ENCODE measurements at regions not wholly inside any gene's neighbourhood (a gene's known extent, or its start where the extent isn't known, plus 50 kb on each side); places are given as distances from the start of the nearest gene placed in this dataset.

- DNase-seq, result peak; percentile 83
These were observed 1011.3 kb downstream of the XPNPEP1 start for GRCh38 chr10:108911814-108912541.

GRCh38 chr10:108908096-108908495 lies 1015.2 kb downstream of the XPNPEP1 start:
- no peak for DNase-seq

DNA sequence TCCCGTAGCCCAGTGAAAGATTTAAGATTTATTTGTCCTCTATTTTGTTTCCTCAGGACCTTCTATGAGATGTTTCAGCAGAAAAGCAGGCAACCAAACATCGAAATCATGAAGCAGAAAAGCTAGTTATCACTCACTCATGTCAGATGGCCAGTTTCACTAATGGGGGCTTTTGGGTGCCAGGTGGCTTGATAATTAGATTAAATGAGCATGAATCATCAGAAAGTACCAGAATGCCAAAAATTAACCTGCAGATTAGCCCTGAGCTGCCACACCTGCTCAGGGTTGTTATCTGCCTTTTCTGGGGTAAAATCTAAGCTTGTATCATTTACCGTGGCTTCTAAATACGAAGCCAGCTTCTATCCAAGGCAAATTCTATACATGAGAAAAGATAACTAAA lies 1017.5 kb downstream of the XPNPEP1 start:
- no peak for DNase-seq

DNA sequence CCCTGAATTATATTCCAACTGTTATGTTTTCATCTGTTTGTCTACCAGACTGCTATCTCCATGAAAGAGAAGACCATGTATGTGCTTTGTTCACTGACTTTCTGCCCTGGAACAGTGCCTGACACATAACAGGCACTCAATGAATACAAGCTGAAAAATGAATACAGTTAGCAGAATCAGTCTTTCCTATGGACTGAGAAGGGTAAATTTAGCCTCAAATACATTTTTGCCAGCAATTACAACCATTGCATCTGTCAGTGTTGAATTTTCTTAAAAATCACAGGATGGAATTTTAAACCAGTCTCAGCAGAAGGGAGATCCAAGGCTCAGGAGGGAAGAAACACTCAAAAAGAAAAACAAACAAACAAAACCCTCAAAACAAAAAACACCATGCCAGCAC lies 1018.1 kb downstream of the XPNPEP1 start:
- no peak for DNase-seq

DNA sequence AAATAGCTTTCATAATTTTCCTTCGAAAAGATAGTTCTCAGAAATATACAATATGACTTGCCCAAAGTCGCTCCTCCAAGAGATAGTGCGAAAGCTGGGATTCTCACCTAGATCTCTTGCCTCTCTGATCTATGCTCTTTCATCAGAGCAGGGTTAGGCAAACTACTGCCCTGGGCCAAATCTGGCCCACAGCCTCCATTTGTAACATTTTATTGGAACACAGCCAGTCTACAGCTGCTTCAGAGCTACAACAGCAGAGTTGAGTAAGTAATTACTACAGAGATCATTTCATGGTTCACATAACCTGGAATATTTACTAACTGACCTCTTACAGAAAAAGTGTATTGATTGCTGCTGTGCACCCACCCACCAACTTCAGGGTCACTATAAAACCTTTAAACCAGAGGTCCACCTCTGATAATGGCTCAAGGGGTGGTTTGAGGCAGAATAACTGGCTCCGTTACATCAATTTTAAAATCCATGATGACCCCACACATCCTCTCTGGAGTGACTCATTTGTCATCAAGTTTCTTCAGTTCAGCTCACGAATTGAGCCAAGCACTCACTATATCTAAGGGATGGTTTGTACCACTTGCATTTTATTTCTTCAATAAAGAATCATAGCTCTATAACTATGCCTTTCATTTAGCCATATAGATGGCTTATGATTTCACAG lies 1019.0 kb downstream of the XPNPEP1 start:
- DNase-seq, result no peak

- no peak for DNase-seq
These were observed 1020.6 kb downstream of the XPNPEP1 start for GRCh38 chr10:108902619-108903285.

GRCh38 chr10:108901781-108902618 lies 1021.3 kb downstream of the XPNPEP1 start:
- no peak for DNase-seq

- DNase-seq, result no peak
These were observed 1023.6 kb downstream of the XPNPEP1 start for GRCh38 chr10:108899670-108900069.

GRCh38 chr10:108894402-108895301 lies 1028.7 kb downstream of the XPNPEP1 start:
- DNase-seq, result no peak

- DNase-seq, result no peak
These were observed 1046.2 kb downstream of the XPNPEP1 start for GRCh38 chr10:108877095-108877561.

GRCh38 chr10:108872854-108873253 lies 1050.5 kb downstream of the XPNPEP1 start:
- DNase-seq, result no peak

DNA sequence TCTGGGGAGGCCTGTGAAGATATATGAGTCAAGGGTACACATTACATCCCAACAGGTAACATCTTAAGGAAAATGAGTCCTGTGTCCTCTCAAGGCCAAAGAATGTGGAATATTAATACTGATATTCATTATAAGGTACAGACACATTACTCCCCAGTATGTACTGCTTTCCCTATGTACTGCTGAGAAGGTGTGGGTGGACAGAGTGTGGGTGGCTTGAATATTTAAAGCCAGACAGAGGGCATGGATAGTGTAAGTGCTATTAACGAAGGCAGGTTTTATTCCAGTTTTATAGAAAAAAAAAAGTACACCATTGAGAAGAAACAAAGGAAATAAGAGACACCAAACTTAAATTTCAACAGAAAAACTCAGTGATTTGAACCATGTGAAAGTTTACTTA lies 1054.4 kb downstream of the XPNPEP1 start:
- no peak for DNase-seq

DNA sequence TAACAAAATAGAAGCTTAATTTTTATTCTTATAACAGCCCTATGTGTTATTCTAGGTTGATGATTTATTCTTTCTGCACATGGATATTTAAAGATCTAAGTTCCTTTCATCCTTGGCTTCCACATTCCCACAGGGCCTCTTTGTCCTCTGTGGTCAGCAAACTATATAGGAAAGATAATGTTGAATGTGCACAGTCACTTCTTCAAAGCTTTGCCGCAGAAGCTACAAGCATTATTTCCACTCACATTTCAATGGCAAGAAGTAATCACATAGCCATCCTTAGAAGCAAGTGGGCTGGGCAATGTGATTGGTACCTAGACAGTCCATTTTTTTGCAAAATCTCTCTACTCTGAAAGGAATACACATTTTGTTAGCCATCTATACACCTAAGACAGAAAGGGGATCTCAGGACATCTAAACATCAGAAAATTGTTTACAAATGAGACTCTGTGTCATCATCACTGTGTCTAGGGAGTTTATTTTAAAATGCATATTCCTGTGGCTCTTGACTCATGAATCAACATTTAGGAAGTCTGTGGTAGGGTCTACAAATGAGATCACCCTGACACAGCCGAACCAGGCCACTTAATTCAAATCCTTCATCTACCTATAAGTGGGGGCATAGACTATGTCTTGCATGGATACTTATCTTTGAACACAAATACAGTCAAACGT lies 1060.5 kb downstream of the XPNPEP1 start:
- no peak for DNase-seq

DNA sequence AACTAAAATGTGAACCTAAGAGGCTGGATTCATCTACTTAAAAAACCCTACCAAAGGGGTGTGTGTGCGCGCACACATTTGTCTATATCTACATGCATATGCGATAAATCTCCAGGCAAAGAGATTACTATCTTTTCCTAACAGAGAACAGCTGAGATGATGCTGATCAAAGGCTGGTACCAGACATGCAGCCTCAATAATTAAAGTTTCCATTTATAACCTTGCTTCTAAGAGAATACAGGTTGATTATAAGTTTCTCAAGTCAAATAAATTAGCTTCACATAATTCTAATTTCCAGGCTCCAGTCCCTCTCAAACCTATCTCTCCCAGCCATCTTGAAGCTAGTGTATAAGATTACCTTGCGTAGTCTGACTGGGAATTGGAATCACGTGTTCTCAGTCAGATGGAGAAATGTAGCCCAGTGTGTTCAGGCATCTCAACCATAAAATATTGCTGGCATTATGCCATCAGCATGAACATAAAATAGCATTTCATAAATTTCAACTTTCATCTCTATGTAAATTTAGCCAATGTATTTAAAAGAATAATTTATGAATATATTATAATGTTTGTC lies 1062.0 kb downstream of the XPNPEP1 start:
- DNase-seq, result no peak

DNA sequence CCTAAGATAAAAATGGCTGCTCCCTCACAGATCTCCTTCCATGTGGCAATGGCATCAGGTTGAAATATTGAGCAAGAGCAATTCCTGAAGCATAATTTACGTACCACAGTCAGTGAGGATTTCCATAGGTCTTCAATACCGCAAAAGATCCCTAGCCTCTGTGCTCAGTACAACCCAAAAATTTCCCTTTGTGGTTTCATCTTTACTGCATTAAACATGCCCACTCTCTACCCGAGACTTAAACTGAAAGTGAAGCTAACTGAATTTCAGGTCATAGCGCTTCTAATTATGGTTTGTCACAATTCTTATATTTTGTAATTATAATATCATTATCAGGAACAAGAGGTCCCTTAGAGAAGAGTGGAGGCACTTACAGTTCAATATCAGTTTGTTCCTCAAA lies 1071.1 kb downstream of the XPNPEP1 start:
- DNase-seq, result no peak

GRCh38 chr10:108850138-108850854 lies 1073.0 kb downstream of the XPNPEP1 start:
- DNase-seq, result no peak

DNA sequence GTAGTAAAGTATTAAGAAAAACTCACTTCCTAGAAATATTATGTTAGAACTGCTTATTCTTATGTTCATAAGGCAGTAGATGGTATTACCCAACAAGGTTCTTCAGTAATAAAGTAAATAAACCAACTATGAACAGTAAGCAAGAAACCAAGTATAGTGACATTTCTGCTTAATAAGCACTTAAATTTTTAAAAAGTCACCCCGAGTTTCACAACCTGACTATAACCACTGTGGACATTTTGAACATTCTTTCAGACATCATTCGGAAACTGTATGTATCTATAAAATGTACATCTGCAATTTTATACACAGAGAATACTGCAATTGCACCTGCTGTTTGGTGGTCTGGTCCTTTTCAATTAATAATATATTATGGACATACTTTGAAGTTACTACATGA lies 1073.6 kb downstream of the XPNPEP1 start:
- no peak for DNase-seq

DNA sequence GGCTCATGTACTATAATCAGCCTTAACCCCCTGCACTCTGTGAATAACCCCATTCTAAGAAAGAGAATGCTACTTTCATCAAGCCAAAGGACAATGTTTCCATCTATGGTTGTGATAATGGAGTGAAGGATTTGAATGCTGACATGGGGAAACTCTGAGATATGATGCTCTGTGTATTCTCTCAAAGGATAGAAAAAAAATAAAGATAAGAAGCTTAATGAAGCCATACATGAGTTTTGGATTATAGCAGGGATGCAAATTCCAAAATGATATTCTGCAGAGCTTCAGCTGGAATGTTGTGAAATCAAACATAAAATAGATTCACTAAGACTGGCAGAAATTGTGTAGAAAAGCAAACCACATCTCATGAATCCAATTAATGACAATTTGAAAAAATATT lies 1074.1 kb downstream of the XPNPEP1 start:
- DNase-seq, result no peak

GRCh38 chr10:108848046-108848445 lies 1075.3 kb downstream of the XPNPEP1 start:
- DNase-seq, result no peak

GRCh38 chr10:108840944-108841343 lies 1082.4 kb downstream of the XPNPEP1 start:
- no peak for DNase-seq
